ENCODE measurements at regions not wholly inside any gene's neighbourhood (a gene's known extent, or its start where the extent isn't known, plus 50 kb on each side); places are given as distances from the start of the nearest gene placed in this dataset.
"Not testable (repeated sequence)": the region's sequence is repeated elsewhere in the genome, so short reads cannot be mapped to it uniquely, and the experiment has no call there.

DNA sequence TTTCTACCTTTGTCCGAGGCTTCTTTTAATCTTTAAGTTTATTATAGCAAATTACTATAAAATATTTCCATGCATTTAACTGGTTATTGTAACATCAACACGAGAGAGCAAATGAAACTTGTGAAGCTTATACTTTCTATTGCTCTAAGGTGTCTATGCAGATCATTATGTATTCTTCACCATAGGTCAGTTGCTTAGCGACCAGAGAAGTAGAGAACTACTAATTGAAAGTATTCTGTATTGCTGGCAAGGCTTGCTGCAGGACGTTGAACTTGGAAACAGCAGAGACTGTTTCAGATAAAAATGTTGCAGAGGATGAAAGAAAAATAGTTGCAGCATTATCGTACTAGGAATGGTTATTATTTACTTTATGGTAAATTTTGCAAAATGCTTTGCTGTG lies 933.6 kb upstream of the FOXG1 start:
- DNase-seq; H3K4me1 ChIP-seq; H3K36me3 ChIP-seq; H3K4me3 ChIP-seq; in situ Hi-C loops (cut with MboI; ENCODE audit: low pct_ligation_motif_present in 1 of 4, low pct_unique_long_range_greater_than_20kb in 1 of 4, low sequenced_read_pairs in 3 of 4); H3K27me3 ChIP-seq; H3K9me3 ChIP-seq; intact Hi-C loops (cut with DNase I; ENCODE audit: low total_unique reads); H3K27ac ChIP-seq: not testable (repeated sequence)
- 48 to 54% methylated on average over 5 of the region's 5 CpGs for WGBS, 2 donors (ENCODE audit: low coverage in 1 of 2)

DNA sequence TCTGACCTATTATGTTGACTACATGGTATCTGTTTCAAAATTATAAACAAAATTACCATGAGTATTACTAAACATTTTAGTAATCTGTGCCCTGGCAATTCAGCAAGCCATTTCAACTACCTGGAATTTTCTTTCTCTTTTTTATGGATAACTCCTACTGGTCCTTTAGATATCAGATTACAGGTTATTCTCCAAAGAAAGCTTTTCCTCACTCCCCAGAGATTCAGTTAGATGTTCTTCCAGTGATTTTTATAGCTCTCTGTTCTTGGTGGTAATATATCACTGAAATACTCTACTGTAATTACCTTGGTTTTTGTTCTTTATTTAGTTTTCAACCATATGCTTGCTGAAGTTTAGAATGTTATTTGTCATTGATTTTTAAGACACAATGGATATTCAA lies 930.2 kb upstream of the FOXG1 start:
- no peaks in the 10 kb centered on the region for H3K36me3 ChIP-seq
- in situ Hi-C loops (cut with MboI; ENCODE audit: low pct_ligation_motif_present in 1 of 4, low pct_unique_long_range_greater_than_20kb in 1 of 4, low sequenced_read_pairs in 3 of 4) (no loop called here), intact Hi-C loops (cut with DNase I; ENCODE audit: low total_unique reads) (no loop called here)
- H3K4me3 ChIP-seq = no peak overlapping the region
- H3K9me3 ChIP-seq = no peaks in the 10 kb centered on the region
- no peaks in the 10 kb centered on the region for H3K27me3 ChIP-seq
- no peak overlapping the region for H3K27ac ChIP-seq
- DNase-seq = no peak
- TF ChIP-seq POLR2A (IDR thresholded peaks at IDR 0.05) (no peak), EP300 (IDR thresholded peaks at IDR 0.05; ENCODE audit: low read depth) (no peak), POLR2AphosphoS5 (IDR thresholded peaks at IDR 0.05) (no peak)
- TF ChIP-seq, protein P1, sequence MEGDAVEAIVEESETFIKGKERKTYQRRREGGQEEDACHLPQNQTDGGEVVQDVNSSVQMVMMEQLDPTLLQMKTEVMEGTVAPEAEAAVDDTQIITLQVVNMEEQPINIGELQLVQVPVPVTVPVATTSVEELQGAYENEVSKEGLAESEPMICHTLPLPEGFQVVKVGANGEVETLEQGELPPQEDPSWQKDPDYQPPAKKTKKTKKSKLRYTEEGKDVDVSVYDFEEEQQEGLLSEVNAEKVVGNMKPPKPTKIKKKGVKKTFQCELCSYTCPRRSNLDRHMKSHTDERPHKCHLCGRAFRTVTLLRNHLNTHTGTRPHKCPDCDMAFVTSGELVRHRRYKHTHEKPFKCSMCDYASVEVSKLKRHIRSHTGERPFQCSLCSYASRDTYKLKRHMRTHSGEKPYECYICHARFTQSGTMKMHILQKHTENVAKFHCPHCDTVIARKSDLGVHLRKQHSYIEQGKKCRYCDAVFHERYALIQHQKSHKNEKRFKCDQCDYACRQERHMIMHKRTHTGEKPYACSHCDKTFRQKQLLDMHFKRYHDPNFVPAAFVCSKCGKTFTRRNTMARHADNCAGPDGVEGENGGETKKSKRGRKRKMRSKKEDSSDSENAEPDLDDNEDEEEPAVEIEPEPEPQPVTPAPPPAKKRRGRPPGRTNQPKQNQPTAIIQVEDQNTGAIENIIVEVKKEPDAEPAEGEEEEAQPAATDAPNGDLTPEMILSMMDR (IDR thresholded peaks at IDR 0.05) = no peak
- H3K4me1 ChIP-seq = no peaks in the 10 kb centered on the region

DNA sequence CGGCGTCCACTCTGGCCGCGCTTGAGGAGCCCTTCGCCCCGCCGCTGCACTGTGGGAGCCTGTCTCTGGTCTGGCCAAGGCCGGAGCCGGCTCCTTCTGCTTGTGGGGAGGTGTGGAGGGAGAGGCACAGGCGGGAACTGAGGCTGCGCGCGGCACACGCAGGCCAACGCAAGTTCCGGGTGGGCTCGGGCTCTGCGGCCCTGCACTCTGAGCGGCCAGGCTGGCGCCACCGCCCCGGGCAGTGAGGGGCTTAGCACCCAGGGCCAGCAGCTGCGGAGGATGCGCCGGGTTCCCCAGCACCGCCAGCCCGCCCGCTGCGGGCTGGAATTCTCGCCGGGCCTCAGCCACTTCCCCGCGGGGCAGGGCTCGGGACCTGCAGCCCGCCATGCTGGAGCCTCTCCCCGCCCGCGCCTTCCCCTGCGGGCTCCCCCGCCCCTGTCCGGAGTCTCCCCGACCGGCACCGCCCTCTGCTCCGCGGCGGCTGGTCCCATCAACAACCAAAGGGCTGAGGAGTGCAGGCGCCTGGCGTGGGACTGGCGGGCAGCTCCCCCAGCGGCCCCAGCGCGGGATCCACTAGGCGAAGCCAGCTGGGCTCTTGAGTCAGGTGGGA lies 921.2 kb upstream of the FOXG1 start:
- Histone ChIP-seq H3K9me3 (no peaks in the 10 kb centered on the region), H3K36me3 (no peaks in the 10 kb centered on the region), H3K27ac (no peak overlapping the region), H3K4me3 (no peak overlapping the region), H3K4me1 (no peaks in the 10 kb centered on the region), H3K27me3 (no peaks in the 10 kb centered on the region)
- in situ Hi-C loops (cut with MboI; ENCODE audit: low pct_ligation_motif_present in 1 of 4, low pct_unique_long_range_greater_than_20kb in 1 of 4, low sequenced_read_pairs in 3 of 4) = no loop called here
- WGBS, 2 donors (ENCODE audit: low coverage in 1 of 2) = 97% methylated on average over 45 of the region's 54 CpGs; no CpG with 5 or more reads in 1 of the 2 donors
- DNase-seq = no peak
- no peak for TF ChIP-seq POLR2AphosphoS5 (IDR thresholded peaks at IDR 0.05)
- no peak for TF ChIP-seq POLR2A (IDR thresholded peaks at IDR 0.05)
- no peak for TF ChIP-seq EP300 (IDR thresholded peaks at IDR 0.05; ENCODE audit: low read depth)
- TF ChIP-seq, protein P1 (IDR thresholded peaks at IDR 0.05) = no peak
- intact Hi-C loops (cut with DNase I; ENCODE audit: low total_unique reads) = no loop called here

DNA sequence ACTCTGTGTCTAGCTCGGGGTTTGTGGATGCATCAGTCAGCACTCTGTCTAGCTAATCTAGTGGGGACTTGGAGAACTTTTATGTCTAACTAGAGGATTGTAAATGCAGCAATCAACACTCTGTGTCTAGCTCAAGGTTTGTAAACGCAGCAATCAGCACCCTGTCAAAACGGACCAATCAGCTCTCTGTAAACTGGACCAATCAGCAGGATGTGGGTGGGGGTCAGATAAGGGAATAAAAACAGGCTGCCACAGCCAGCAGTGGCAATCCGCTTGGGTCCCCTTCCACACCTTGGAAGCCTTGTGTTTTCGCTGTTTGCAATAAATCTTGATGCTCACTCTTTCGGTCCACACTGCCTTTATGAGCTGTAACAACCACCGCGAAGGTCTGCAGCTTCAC lies 920.7 kb upstream of the FOXG1 start:
- Histone ChIP-seq H3K4me3 (no peak overlapping the region), H3K36me3 (no peaks in the 10 kb centered on the region), H3K27ac (no peak overlapping the region), H3K27me3 (no peaks in the 10 kb centered on the region), H3K9me3 (no peaks in the 10 kb centered on the region), H3K4me1 (no peaks in the 10 kb centered on the region)
- no peak for DNase-seq
- in situ Hi-C loops (cut with MboI; ENCODE audit: low pct_ligation_motif_present in 1 of 4, low pct_unique_long_range_greater_than_20kb in 1 of 4, low sequenced_read_pairs in 3 of 4) = no loop called here
- intact Hi-C loops (cut with DNase I; ENCODE audit: low total_unique reads) = no loop called here
- TF ChIP-seq, protein P1 (IDR thresholded peaks at IDR 0.05) = no peak
- no peak for TF ChIP-seq POLR2AphosphoS5 (IDR thresholded peaks at IDR 0.05)
- TF ChIP-seq POLR2A (IDR thresholded peaks at IDR 0.05) = no peak
- no peak for TF ChIP-seq EP300 (IDR thresholded peaks at IDR 0.05; ENCODE audit: low read depth)
- 94% methylated on average over 8 of the region's 8 CpGs; no CpG with 5 or more reads in 1 of the 2 donors for WGBS, 2 donors (ENCODE audit: low coverage in 1 of 2)

DNA sequence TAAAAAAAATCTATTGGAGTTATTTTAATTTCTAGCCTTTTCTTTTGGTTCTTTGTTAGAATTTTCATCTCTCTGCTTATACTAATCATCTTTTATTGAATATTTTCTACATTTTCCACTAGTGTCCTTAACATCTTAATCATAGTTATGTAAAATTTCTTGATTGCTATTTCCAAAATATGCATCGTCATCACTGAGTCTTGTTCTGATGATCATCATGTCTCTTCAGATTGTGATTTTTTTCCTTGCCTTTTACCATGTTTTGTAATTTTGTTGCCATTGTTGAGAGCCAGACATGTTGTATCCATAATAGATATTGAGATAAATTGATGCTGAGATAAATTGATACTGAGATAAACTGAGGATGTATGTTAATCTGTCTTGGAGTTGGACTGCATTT lies 919.1 kb upstream of the FOXG1 start:
- WGBS, 2 donors (ENCODE audit: low coverage in 1 of 2) = 82 to 92% methylated on average over 1 of the region's 1 CpG
- DNase-seq; H3K4me1 ChIP-seq; H3K9me3 ChIP-seq; H3K27me3 ChIP-seq; in situ Hi-C loops (cut with MboI; ENCODE audit: low pct_ligation_motif_present in 1 of 4, low pct_unique_long_range_greater_than_20kb in 1 of 4, low sequenced_read_pairs in 3 of 4); intact Hi-C loops (cut with DNase I; ENCODE audit: low total_unique reads); H3K27ac ChIP-seq; H3K4me3 ChIP-seq; H3K36me3 ChIP-seq: not testable (repeated sequence)

DNA sequence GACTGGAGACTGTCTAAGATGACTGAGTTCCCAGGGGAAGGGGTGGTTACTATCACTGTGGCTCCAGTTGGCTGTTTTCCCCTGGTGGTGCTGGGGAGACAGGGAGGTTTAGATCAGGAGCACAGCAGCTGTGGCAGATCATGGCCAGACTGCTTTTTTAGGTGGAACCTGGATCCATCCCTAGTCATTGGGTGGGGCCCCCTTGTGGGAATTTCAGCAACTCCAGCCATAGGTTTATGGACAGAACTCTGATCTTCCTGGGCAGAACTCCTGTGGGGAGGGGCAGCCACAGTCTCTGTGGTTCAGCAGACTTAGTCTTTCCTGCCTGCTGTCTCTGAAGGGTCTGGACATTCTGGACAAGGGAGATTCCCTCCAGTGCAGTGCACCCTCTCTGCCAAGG lies 917.4 kb upstream of the FOXG1 start:
- H3K9me3 ChIP-seq; H3K4me1 ChIP-seq; H3K27ac ChIP-seq; H3K4me3 ChIP-seq; DNase-seq; intact Hi-C loops (cut with DNase I; ENCODE audit: low total_unique reads); H3K27me3 ChIP-seq; H3K36me3 ChIP-seq; in situ Hi-C loops (cut with MboI; ENCODE audit: low pct_ligation_motif_present in 1 of 4, low pct_unique_long_range_greater_than_20kb in 1 of 4, low sequenced_read_pairs in 3 of 4): not testable (repeated sequence)
